Activated effector memory CD4-positive, alpha-beta T cell treated with Interleukin-2 at 50 U/mL for 16 hours (primary cell): ENCODE measurements at regions not wholly inside any gene's neighbourhood (a gene's known extent, or its start where the extent isn't known, plus 50 kb on each side); places are given as distances from the start of the nearest gene placed in this dataset.

Experiments
- DNase-seq: peaks from one replicate; pipeline ENCODE4 v3.0.0-alpha.2; 2020

- no peak for DNase-seq
Observed at GRCh38 chr5:61837788-61838187, 468.2 kb upstream of the KIF2A start.

- DNase-seq, result no peak
Observed at GRCh38 chr5:61840361-61840760, 465.6 kb upstream of the KIF2A start.

- no peak for DNase-seq
Observed at GRCh38 chr5:61842840-61843239, 463.2 kb upstream of the KIF2A start.

- no peak for DNase-seq
Observed at GRCh38 chr5:61850696-61851095, 455.3 kb upstream of the KIF2A start.

GRCh38 chr5:61854531-61854930, 451.5 kb upstream of the KIF2A start:
- no peak for DNase-seq

GRCh38 chr5:61860978-61861377, 445.0 kb upstream of the KIF2A start:
- DNase-seq, result no peak

GRCh38 chr5:61866930-61867329, 439.1 kb upstream of the KIF2A start:
- no peak for DNase-seq

- DNase-seq, result no peak
Observed at GRCh38 chr5:61869333-61869732, 436.7 kb upstream of the KIF2A start.

- DNase-seq, result no peak
Observed at GRCh38 chr5:61878471-61878870, 427.5 kb upstream of the KIF2A start.

GRCh38 chr5:61881821-61882487, 424.1 kb upstream of the KIF2A start:
- DNase-seq, result no peak

- DNase-seq, result no peak
Observed at GRCh38 chr5:61882901-61883500, 423.0 kb upstream of the KIF2A start.

GRCh38 chr5:61884252-61884855, 421.7 kb upstream of the KIF2A start:
- DNase-seq, result no peak

- no peak for DNase-seq
Observed at GRCh38 chr5:61886214-61886613, 419.8 kb upstream of the KIF2A start.

GRCh38 chr5:61887271-61887670, 418.7 kb upstream of the KIF2A start:
- no peak for DNase-seq

- no peak for DNase-seq
Observed at GRCh38 chr5:61894046-61894445, 412.0 kb upstream of the KIF2A start.

- no peak for DNase-seq
Observed at GRCh38 chr5:61896811-61897210, 409.2 kb upstream of the KIF2A start.

- DNase-seq, result no peak
Observed at GRCh38 chr5:61897251-61897650, 408.8 kb upstream of the KIF2A start.

GRCh38 chr5:61901997-61902396, 404.0 kb upstream of the KIF2A start:
- no peak for DNase-seq

- DNase-seq, result no peak
Observed at GRCh38 chr5:61904730-61905129, 401.3 kb upstream of the KIF2A start.

GRCh38 chr5:61905613-61906012, 400.4 kb upstream of the KIF2A start:
- DNase-seq, result no peak

GRCh38 chr5:61906820-61907219, 399.2 kb upstream of the KIF2A start:
- no peak for DNase-seq

- DNase-seq, result no peak
Observed at GRCh38 chr5:61907995-61908394, 398.0 kb upstream of the KIF2A start.

GRCh38 chr5:61910771-61911170, 395.2 kb upstream of the KIF2A start:
- DNase-seq, result no peak

GRCh38 chr5:61912559-61912958, 393.4 kb upstream of the KIF2A start:
- DNase-seq, result no peak

- DNase-seq, result no peak
Observed at GRCh38 chr5:61915646-61916045, 390.4 kb upstream of the KIF2A start.
